ENCODE measurements at regions not wholly inside any gene's neighbourhood (a gene's known extent, or its start where the extent isn't known, plus 50 kb on each side); places are given as distances from the start of the nearest gene placed in this dataset.

DNA sequence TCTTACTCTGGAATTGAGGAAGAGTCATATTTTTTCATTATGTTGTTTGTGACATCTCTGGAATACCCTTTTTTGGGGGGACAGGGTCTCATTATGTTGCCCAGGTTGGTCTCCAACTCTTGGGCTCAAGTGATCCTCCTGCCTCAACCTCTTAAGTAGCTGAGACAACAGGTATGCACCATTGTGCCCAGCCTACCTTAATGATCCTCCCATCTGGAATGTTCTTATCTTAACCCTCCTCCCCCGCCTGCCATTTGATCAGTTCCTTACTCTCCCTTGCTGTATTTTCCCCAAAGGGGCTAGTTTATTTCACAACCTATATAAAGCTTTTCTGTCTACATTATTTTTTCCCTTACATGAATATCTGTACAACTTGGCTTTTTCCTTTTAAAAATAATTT lies 594.7 kb downstream of the METTL15 start:
- ChIA-PET CTCF (no interaction called here), POLR2A (no interaction called here)
- Mint-ChIP-seq H3K9me3 (no peaks in the 10 kb centered on the region), H3K4me1 (no peaks in the 10 kb centered on the region), H3K27me3 (no peaks in the 10 kb centered on the region), H3K27ac (no peak overlapping the region), H3K4me3 (no peak overlapping the region), H3K36me3 (ENCODE audit: low read depth) (no peaks in the 10 kb centered on the region)
- TF ChIP-seq, protein P1, sequence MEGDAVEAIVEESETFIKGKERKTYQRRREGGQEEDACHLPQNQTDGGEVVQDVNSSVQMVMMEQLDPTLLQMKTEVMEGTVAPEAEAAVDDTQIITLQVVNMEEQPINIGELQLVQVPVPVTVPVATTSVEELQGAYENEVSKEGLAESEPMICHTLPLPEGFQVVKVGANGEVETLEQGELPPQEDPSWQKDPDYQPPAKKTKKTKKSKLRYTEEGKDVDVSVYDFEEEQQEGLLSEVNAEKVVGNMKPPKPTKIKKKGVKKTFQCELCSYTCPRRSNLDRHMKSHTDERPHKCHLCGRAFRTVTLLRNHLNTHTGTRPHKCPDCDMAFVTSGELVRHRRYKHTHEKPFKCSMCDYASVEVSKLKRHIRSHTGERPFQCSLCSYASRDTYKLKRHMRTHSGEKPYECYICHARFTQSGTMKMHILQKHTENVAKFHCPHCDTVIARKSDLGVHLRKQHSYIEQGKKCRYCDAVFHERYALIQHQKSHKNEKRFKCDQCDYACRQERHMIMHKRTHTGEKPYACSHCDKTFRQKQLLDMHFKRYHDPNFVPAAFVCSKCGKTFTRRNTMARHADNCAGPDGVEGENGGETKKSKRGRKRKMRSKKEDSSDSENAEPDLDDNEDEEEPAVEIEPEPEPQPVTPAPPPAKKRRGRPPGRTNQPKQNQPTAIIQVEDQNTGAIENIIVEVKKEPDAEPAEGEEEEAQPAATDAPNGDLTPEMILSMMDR (IDR thresholded peaks at IDR 0.05) = no peak
- no peak for ATAC-seq (ENCODE audit: low read depth)
- intact Hi-C loops (cut with micrococcal nuclease) = no loop called here
- no peak for DNase-seq

DNA sequence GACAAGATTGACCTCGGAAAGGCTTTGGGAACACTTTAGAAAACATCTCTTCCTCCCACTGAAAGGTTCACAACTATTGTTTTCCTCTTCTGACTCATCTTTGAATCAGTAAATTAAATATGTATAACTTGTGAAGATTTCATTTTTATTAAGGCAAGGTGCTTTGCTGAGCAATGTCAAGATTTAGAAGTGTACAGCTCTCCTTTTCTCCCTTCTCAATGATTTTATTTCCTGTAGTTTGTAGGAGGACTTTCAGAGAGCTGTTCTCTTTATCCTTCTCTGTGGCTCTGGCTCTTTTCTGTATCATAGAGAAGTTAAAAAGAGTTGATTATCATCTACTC lies 594.2 kb downstream of the METTL15 start:
- H3K9me3 Mint-ChIP-seq = no peaks in the 10 kb centered on the region
- H3K4me1 Mint-ChIP-seq = no peaks in the 10 kb centered on the region
- no peak overlapping the region for H3K27ac Mint-ChIP-seq
- ChIA-PET POLR2A (no interaction called here), CTCF (no interaction called here)
- H3K4me3 Mint-ChIP-seq = no peak overlapping the region
- H3K27me3 Mint-ChIP-seq = no peaks in the 10 kb centered on the region
- H3K36me3 Mint-ChIP-seq (ENCODE audit: low read depth) = no peaks in the 10 kb centered on the region
- intact Hi-C loops (cut with micrococcal nuclease) = no loop called here
- TF ChIP-seq, protein P1 (IDR thresholded peaks at IDR 0.05) = no peak
- DNase-seq (no peak), ATAC-seq (ENCODE audit: low read depth) (no peak)

DNA sequence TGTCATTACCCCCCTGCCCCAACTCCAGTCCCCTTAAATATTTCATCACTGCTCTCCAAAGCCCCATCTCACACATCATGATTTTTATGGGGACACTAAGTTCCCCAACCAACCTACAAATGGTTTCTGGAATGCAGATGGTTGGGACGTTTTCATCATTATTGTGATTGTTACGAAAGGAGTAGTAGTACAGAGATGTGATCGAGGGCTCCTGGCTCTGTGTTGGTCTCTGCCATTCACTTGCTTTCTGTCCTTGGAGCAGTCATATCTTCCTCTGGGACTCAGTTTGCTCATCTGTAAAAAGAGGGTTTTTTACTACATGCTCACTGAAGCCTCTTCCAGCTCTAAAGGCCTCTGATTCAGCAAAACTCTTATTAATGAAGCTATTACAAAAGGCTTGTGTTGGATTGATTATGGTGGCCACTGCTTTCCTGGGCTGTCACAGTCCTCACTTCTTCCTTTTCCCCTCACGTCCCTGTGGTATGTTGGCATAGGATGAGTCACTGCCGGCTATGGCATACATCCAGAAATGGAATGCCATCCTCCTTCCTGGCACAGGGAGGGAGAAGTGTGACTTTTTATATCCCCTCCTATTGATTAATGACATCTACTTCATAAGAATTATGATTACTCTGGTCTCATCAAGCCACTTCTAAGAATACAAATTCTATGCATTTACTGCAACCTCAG lies 593.7 kb downstream of the METTL15 start:
- TF ChIP-seq, protein P1 (IDR thresholded peaks at IDR 0.05) = no peak
- Mint-ChIP-seq H3K27me3 (no peaks in the 10 kb centered on the region), H3K4me3 (no peak overlapping the region), H3K27ac (no peak overlapping the region), H3K36me3 (ENCODE audit: low read depth) (no peaks in the 10 kb centered on the region), H3K4me1 (no peaks in the 10 kb centered on the region), H3K9me3 (no peaks in the 10 kb centered on the region)
- ChIA-PET CTCF (no interaction called here), POLR2A (no interaction called here)
- ATAC-seq (ENCODE audit: low read depth) = no peak
- DNase-seq = no peak
- intact Hi-C loops (cut with micrococcal nuclease) = no loop called here

DNA sequence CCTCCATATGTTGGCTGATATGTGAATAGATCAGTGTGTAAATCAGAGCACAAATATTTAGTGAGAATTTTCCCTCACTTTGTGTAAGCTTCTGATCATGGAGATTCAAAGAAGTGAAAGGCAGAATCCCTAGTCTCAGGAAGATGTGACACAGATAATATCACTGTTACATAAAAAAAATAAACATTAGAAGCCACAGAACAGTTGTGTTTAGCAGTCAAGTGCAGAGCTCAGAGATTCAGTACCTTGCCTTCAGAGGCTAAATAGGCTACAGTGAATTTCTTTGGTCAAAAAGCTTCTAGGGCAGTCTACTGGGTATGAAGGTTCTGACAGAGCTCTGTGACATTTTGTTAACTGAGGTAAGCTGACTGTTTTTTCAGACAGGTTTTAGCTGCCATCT lies 591.5 kb downstream of the METTL15 start:
- intact Hi-C loops (cut with micrococcal nuclease) = no loop called here
- no peak for ATAC-seq (ENCODE audit: low read depth)
- ChIA-PET POLR2A (no interaction called here), CTCF (no interaction called here)
- H3K4me1 Mint-ChIP-seq = no peaks in the 10 kb centered on the region
- TF ChIP-seq, protein P1 (IDR thresholded peaks at IDR 0.05) = no peak
- H3K9me3 Mint-ChIP-seq = no peaks in the 10 kb centered on the region
- no peaks in the 10 kb centered on the region for H3K27me3 Mint-ChIP-seq
- no peak overlapping the region for H3K27ac Mint-ChIP-seq
- DNase-seq = no peak
- H3K36me3 Mint-ChIP-seq (ENCODE audit: low read depth) = no peaks in the 10 kb centered on the region
- no peak overlapping the region for H3K4me3 Mint-ChIP-seq

DNA sequence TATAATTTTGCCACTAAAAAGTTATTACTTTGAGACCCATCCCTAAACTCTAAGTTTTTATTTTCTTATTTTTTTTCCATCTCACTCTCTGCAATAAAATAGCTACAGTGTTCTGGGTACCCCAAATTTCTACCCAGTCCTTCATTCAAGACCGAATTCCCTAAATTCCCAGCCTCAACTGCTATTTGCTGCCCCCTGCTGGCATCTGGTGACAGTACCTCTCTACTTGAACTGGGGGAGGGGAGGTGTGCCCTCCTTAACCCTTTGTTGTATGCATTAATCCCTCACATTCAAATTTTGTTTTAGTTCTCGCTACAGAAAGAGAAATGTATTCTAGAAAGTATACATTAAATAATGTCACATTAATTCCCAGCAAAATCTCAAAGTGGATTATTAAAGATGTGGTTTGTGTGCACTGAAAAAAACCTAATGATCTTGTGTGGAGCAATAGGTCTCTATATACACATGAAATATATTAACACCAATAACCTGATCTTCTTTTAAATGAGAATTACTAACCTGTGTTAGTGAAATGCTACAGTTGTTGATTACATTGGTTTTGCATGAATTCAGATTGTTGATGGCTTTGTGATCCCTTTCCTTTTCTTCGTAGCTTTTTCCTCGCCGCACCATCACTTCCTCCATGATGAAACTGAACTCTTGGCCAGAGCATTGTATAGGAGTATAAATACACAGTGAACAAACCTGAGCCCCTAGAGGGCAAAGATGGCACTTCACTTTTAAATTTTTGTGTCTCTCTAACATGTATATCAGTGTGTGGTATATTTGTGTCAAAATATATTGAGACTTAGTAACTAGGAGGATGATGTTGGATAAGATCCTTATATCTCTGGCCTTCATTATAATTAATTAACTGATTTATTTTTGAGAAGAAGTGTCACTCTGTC lies 590.0 kb downstream of the METTL15 start:
- no peak overlapping the region for H3K4me3 Mint-ChIP-seq
- ATAC-seq (ENCODE audit: low read depth) = no peak
- H3K27ac Mint-ChIP-seq = no peak overlapping the region
- H3K4me1 Mint-ChIP-seq = no peaks in the 10 kb centered on the region
- intact Hi-C loops (cut with micrococcal nuclease) = no loop called here
- H3K9me3 Mint-ChIP-seq = no peaks in the 10 kb centered on the region
- H3K36me3 Mint-ChIP-seq (ENCODE audit: low read depth) = no peaks in the 10 kb centered on the region
- TF ChIP-seq, protein P1 (IDR thresholded peaks at IDR 0.05) = no peak
- no peak for DNase-seq
- CTCF ChIA-PET = interaction anchor here (1.1 kb wide), 1 partner anchor 1000 kb away, joined by 3 read pairs; no protein-coding TSS in a partner anchor
- no peaks in the 10 kb centered on the region for H3K27me3 Mint-ChIP-seq
- POLR2A ChIA-PET = no interaction called here
